HG03439 (cell line): ENCODE measurements at regions not wholly inside any gene's neighbourhood (a gene's known extent, or its start where the extent isn't known, plus 50 kb on each side); places are given as distances from the start of the nearest gene placed in this dataset.

Experiments
- ATAC-seq: cut with Tn5 transposase; IDR thresholded peaks from one replicate; pipeline ENCODE4 v1.9.1; 2021; ENCODE audit warnings: mild to moderate bottlenecking, moderate library complexity; ENCODE audit not compliant: unreplicated experiment

- no peak for ATAC-seq
Observed at GRCh38 chr5:2696156-2696807, 55.2 kb downstream of the IRX2 start.

GRCh38 chr5:2695200-2695891 lies 56.1 kb downstream of the IRX2 start:
- no peak for ATAC-seq

- no peak for ATAC-seq
Observed at GRCh38 chr5:2691530-2691929, 59.9 kb downstream of the IRX2 start.

GRCh38 chr5:2690293-2690692 lies 61.2 kb downstream of the IRX2 start:
- no peak for ATAC-seq

GRCh38 chr5:2688586-2688985 lies 62.9 kb downstream of the IRX2 start:
- no peak for ATAC-seq

GRCh38 chr5:2687746-2688145 lies 63.7 kb downstream of the IRX2 start:
- no peak for ATAC-seq

- ATAC-seq = no peak
Observed at GRCh38 chr5:2686321-2687124, 65.0 kb downstream of the IRX2 start.

- ATAC-seq = no peak
Observed at GRCh38 chr5:2685651-2686272, 65.7 kb downstream of the IRX2 start.

- no peak for ATAC-seq
Observed at GRCh38 chr5:2684606-2685005, 66.9 kb downstream of the IRX2 start.

GRCh38 chr5:2683720-2684119 lies 67.8 kb downstream of the IRX2 start:
- ATAC-seq = no peak

GRCh38 chr5:2681476-2681875 lies 70.0 kb downstream of the IRX2 start:
- no peak for ATAC-seq

- ATAC-seq = no peak
Observed at GRCh38 chr5:2680979-2681378, 70.5 kb downstream of the IRX2 start.

GRCh38 chr5:2677689-2678088 lies 73.8 kb downstream of the IRX2 start:
- no peak for ATAC-seq

- no peak for ATAC-seq
Observed at GRCh38 chr5:2675548-2675947, 75.9 kb downstream of the IRX2 start.

- no peak for ATAC-seq
Observed at GRCh38 chr5:2674456-2674855, 77.0 kb downstream of the IRX2 start.

GRCh38 chr5:2670940-2671339 lies 80.5 kb downstream of the IRX2 start:
- no peak for ATAC-seq

- ATAC-seq = no peak
Observed at GRCh38 chr5:2669913-2670312, 81.6 kb downstream of the IRX2 start.

GRCh38 chr5:2669259-2669658 lies 82.2 kb downstream of the IRX2 start:
- ATAC-seq = no peak

GRCh38 chr5:2666081-2666480 lies 85.4 kb downstream of the IRX2 start:
- ATAC-seq = no peak

GRCh38 chr5:2663489-2663888 lies 88.0 kb downstream of the IRX2 start:
- no peak for ATAC-seq

GRCh38 chr5:2660315-2660714 lies 91.2 kb downstream of the IRX2 start:
- ATAC-seq = no peak
